GM12873 (cell line): ENCODE measurements at regions not wholly inside any gene's neighbourhood (a gene's known extent, or its start where the extent isn't known, plus 50 kb on each side); places are given as distances from the start of the nearest gene placed in this dataset.

Source experiments
- TF ChIP-seq, protein P1 (sequence below): IDR thresholded peaks from 2 replicates; pipeline ENCODE4 v1.5.1; 2012; ENCODE audit warnings: low read depth, mild to moderate bottlenecking, moderate library complexity, low read length, control low read depth; ENCODE audit not compliant: insufficient read depth; ENCODE audit errors: missing control alignments

DNA sequence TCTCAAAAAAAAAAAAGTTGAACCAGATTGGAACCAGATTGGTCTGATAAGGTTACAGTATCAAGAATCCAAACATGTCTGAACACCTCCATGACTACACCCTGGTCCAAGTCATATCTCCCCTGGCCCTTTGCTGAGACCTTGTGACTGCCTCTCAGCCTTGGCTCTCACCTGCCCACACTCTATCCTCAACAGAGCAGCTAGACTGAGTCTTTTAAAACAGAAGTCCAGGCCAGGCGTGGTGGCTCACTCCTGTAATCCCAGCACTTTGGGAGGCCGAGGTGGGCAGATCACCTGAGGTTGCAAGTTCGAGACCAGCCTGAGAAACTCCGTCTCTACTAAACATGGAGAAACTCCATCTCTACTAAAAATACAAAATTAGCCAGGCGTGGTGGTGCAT is 91.7 kb downstream of the AIPL1 start:
- TF ChIP-seq, protein P1, sequence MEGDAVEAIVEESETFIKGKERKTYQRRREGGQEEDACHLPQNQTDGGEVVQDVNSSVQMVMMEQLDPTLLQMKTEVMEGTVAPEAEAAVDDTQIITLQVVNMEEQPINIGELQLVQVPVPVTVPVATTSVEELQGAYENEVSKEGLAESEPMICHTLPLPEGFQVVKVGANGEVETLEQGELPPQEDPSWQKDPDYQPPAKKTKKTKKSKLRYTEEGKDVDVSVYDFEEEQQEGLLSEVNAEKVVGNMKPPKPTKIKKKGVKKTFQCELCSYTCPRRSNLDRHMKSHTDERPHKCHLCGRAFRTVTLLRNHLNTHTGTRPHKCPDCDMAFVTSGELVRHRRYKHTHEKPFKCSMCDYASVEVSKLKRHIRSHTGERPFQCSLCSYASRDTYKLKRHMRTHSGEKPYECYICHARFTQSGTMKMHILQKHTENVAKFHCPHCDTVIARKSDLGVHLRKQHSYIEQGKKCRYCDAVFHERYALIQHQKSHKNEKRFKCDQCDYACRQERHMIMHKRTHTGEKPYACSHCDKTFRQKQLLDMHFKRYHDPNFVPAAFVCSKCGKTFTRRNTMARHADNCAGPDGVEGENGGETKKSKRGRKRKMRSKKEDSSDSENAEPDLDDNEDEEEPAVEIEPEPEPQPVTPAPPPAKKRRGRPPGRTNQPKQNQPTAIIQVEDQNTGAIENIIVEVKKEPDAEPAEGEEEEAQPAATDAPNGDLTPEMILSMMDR: no peak

DNA sequence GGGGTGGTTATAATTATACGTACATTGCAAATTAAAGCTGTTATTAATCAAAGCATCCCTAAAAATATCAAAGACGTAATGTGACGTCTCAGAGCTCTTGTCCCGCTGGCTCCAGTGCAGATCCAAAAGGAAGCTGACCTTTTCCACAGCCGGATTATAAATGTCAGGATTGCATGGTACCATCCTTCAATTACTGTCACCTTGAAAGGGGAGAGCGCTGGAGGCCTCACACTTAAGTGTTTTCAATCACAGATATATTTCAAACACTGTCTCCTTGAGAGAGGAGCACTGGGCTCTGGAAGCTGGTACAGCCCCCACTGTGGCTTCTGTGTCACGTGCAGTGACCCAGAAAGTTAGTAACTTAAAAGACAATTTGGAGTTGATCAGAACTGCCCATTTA is 94.2 kb downstream of the AIPL1 start:
- TF ChIP-seq, protein P1: no peak

DNA sequence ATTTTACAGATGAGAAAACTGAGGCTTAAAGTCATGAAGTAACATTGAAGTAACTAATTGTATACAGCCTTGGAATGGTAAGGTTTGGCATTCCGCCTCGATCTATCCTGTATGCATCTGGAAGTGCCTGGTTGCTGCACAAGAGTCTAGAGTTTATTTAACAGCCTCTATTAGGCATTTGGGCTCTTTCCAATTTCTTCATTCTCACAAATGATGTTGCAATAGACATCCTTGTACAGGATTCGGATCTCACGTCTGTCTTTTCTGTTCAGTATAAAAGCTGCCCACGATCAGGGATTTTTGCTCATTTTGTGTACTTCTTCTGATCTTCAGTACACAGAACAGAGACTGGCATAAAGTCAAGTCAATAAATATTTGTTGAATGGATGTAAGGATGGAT is 100.5 kb downstream of the AIPL1 start:
- TF ChIP-seq, protein P1: no peak

DNA sequence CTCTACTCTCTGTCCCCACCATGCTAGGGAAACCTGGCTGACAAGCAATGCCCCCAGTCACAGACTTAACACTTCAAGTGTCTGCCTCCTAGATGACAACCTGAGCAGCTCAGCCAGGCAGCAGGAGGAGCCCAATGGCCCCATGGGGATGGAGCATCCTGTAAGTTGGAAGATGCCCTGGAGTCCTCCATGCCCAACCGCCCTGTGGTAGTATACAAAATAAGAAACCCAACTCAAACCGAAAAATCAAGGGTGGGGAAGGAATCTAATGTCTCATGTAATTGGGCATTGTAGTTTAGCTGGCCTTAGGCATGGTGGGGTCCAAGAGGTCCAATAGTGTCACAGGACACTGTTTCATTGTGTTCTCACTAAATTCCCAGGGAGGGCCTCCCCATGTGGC is 104.0 kb downstream of the AIPL1 start:
- TF ChIP-seq, protein P1: no peak

DNA sequence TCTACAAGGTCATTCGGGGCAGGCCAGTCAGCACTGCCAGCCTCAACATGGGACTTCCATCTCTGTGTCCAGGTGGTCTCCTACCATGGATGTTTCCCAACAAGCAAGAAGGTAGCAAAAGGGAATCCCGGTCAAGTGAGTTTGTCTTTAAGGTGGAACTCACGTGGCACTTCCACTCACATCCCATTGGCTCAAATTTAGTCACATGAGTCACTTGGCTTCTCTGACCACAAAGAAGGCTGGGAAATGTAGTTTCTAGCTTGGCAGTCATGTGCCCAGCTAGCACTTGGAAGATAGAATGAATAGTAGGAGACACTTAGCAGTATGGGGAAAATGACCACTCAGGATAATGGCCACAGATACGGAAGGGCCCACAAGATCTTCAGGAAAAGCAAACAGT is 106.6 kb downstream of the AIPL1 start:
- TF ChIP-seq, protein P1: no peak

DNA sequence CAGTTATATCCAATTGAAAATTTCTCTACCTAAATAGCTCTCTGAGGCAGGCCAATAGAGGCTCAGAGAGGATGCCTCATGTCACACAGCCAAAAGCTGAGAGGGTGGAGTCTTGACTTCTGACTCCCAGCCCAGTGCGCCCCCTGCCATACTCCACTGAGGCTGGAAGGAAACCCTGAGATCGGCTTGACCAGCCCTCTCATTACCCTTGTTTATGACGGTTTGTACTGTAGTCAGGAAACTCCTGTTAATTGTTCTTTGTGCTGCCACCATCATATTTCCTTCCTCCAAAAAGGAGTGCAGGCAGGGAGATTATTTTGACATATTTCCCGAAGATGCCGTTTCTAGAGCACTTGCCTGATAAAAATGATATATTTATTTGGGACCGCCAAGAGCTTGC is 107.9 kb downstream of the AIPL1 start:
- TF ChIP-seq, protein P1: no peak

DNA sequence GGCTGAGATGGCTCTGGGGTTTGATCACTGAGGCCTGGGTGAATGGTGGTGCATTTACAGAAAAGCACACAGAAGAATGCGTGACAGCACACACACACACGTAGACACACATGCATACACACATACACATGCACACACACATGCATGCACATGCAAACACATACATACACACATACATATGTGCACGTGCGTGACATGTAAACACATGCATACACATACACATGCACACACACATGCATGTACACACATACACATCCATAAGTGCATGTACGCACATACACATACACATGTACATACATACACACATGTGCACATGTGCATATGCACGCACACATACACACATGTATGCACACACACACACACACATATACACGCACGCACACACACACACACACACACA is 108.4 kb downstream of the AIPL1 start:
- TF ChIP-seq, protein P1: no peak
